ENCODE measurements at regions not wholly inside any gene's neighbourhood (a gene's known extent, or its start where the extent isn't known, plus 50 kb on each side); places are given as distances from the start of the nearest gene placed in this dataset.

- DNase-seq (ENCODE audit: low spot score) = no peak
- TF ChIP-seq CTCF (IDR thresholded peaks at IDR 0.05) = no peak
- Histone ChIP-seq H3K4me3 (no peak overlapping the region), H3K27ac (no peak overlapping the region)
These were observed 145.9 kb upstream of the FAM13C start for GRCh38 chr10:59508296-59508695.

GRCh38 chr10:59505926-59506325 lies 143.6 kb upstream of the FAM13C start:
- no peak overlapping the region for H3K4me3 ChIP-seq
- TF ChIP-seq CTCF (IDR thresholded peaks at IDR 0.05) = no peak
- DNase-seq (ENCODE audit: low spot score) = no peak

GRCh38 chr10:59499460-59499859 lies 137.1 kb upstream of the FAM13C start:
- Histone ChIP-seq H3K27ac (no peak overlapping the region), H3K4me3 (no peak overlapping the region)
- no peak for DNase-seq (ENCODE audit: low spot score)
- TF ChIP-seq CTCF (IDR thresholded peaks at IDR 0.05) = no peak

More at GRCh38 chr10:59505926-59506325, 143.6 kb upstream of the FAM13C start:
- H3K27ac ChIP-seq = no peak overlapping the region

GRCh38 chr10:59493017-59493416 lies 130.7 kb upstream of the FAM13C start:
- Histone ChIP-seq H3K27ac (no peak overlapping the region), H3K4me3 (no peak overlapping the region)
- TF ChIP-seq CTCF (IDR thresholded peaks at IDR 0.05) = no peak
- DNase-seq (ENCODE audit: low spot score) = no peak

- no peak for TF ChIP-seq CTCF (IDR thresholded peaks at IDR 0.05)
- H3K27ac ChIP-seq = no peak overlapping the region
- DNase-seq (ENCODE audit: low spot score) = no peak
- H3K4me3 ChIP-seq = no peak overlapping the region
These were observed 117.1 kb upstream of the FAM13C start for GRCh38 chr10:59479426-59479825.

- no peak for TF ChIP-seq CTCF (IDR thresholded peaks at IDR 0.05)
- Histone ChIP-seq H3K4me3 (no peak overlapping the region), H3K27ac (no peak overlapping the region)
- DNase-seq (ENCODE audit: low spot score) = no peak
These were observed 108.2 kb upstream of the FAM13C start for GRCh38 chr10:59470570-59470969.

GRCh38 chr10:59465088-59465487 lies 102.7 kb upstream of the FAM13C start:
- H3K27ac ChIP-seq = no peak overlapping the region
- no peak for DNase-seq (ENCODE audit: low spot score)
- H3K4me3 ChIP-seq = no peak overlapping the region
- no peak for TF ChIP-seq CTCF (IDR thresholded peaks at IDR 0.05)
